Astrocyte (in vitro differentiated cells and primary cell): ENCODE measurements at regions not wholly inside any gene's neighbourhood (a gene's known extent, or its start where the extent isn't known, plus 50 kb on each side); places are given as distances from the start of the nearest gene placed in this dataset.

Source experiments
- DNase-seq: peaks from one replicate; pipeline ENCODE4 v3.0.0-alpha.2; 2010; ENCODE audit warnings: low read depth
- FAIRE-seq: peaks from 2 replicates; lab custom pipeline; 2011; peaks lifted over from hg19 to GRCh38; lab: Jason Lieb, UNC
- H2AFZ ChIP-seq: 2 replicates; pipeline ENCODE4 v1.6.0; 2012; ENCODE audit warnings: low read depth, low read length, inconsistent platforms
- H3K27ac ChIP-seq: 2 replicates; pipeline ENCODE4 v1.5.1; 2011; ENCODE audit warnings: low read depth, low read length, inconsistent platforms
- H3K27me3 ChIP-seq: 2 replicates; pipeline ENCODE4 v1.6.0; 2011; ENCODE audit warnings: low read length, inconsistent platforms; ENCODE audit not compliant: insufficient read depth
- H3K36me3 ChIP-seq: 2 replicates; pipeline ENCODE4 v1.5.1; 2011; ENCODE audit warnings: low read length, inconsistent platforms; ENCODE audit not compliant: insufficient read depth
- H3K4me1 ChIP-seq: 2 replicates; pipeline ENCODE4 v1.5.1; 2011; ENCODE audit warnings: low read length, inconsistent platforms; ENCODE audit not compliant: insufficient read depth
- H3K4me2 ChIP-seq: 2 replicates; pipeline ENCODE4 v1.6.0; 2012; ENCODE audit warnings: low read length, inconsistent platforms
- H3K4me3 ChIP-seq: 2 replicates; pipeline ENCODE4 v1.5.1; 2011; ENCODE audit warnings: low read depth, mild to moderate bottlenecking, low read length, inconsistent platforms; ENCODE audit not compliant: insufficient read depth
- H3K79me2 ChIP-seq: 2 replicates; pipeline ENCODE4 v1.6.0; 2012; ENCODE audit warnings: mild to moderate bottlenecking, low read length, inconsistent platforms; ENCODE audit not compliant: insufficient read depth
- H3K9ac ChIP-seq: 2 replicates; pipeline ENCODE4 v1.6.0; 2012; ENCODE audit warnings: mild to moderate bottlenecking, low read length, inconsistent platforms
- H3K9me3 ChIP-seq: 2 replicates; pipeline ENCODE4 v1.5.1; 2012; ENCODE audit warnings: low read depth, mild to moderate bottlenecking, low read length, inconsistent platforms; ENCODE audit not compliant: insufficient read depth
- H4K20me1 ChIP-seq: 2 replicates; pipeline ENCODE4 v1.6.0; 2012; ENCODE audit warnings: low read length, inconsistent platforms; ENCODE audit not compliant: insufficient read depth
- H3K27ac Mint-ChIP-seq: one replicate; pipeline ENCODE4 v1.8.0; 2021; ENCODE audit warnings: mild to moderate bottlenecking, mixed read lengths; ENCODE audit not compliant: unreplicated experiment
- H3K27me3 Mint-ChIP-seq: one replicate; pipeline ENCODE4 v1.8.0; 2021; ENCODE audit warnings: low read depth, mixed read lengths; ENCODE audit not compliant: unreplicated experiment
- H3K36me3 Mint-ChIP-seq: one replicate; pipeline ENCODE4 v1.8.0; 2021; ENCODE audit warnings: low read depth, mixed read lengths; ENCODE audit not compliant: unreplicated experiment
- H3K4me1 Mint-ChIP-seq: one replicate; pipeline ENCODE4 v1.8.0; 2021; ENCODE audit warnings: low read depth, mixed read lengths; ENCODE audit not compliant: unreplicated experiment
- H3K4me3 Mint-ChIP-seq: one replicate; pipeline ENCODE4 v1.8.0; 2021; ENCODE audit warnings: mild to moderate bottlenecking, moderate library complexity, mixed read lengths; ENCODE audit not compliant: unreplicated experiment
- H3K9me3 Mint-ChIP-seq: one replicate; pipeline ENCODE4 v1.8.0; 2021; ENCODE audit warnings: mild to moderate bottlenecking, mixed read lengths; ENCODE audit not compliant: unreplicated experiment
- CTCF ChIP-seq: IDR thresholded peaks from 2 replicates; pipeline ENCODE4 v1.5.1; 2011; ENCODE audit warnings: low read depth, mild to moderate bottlenecking, inconsistent platforms, low read length, moderate library complexity; ENCODE audit not compliant: insufficient read depth
- EZH2 ChIP-seq: IDR thresholded peaks from 2 replicates; pipeline ENCODE4 v1.6.1; 2012; ENCODE audit warnings: mild to moderate bottlenecking, low read length, inconsistent platforms; ENCODE audit not compliant: insufficient read depth

- no peaks in the 10 kb centered on the region for H3K36me3 ChIP-seq
- no peak overlapping the region for H2AFZ ChIP-seq
- H3K27ac Mint-ChIP-seq, result no peak overlapping the region
- H3K27me3 Mint-ChIP-seq, result no peaks in the 10 kb centered on the region
- DNase-seq (no peak), FAIRE-seq (no peak)
- H3K36me3 Mint-ChIP-seq, result no peaks in the 10 kb centered on the region
- no peak overlapping the region for H3K4me3 Mint-ChIP-seq
- H3K9ac ChIP-seq, result no peak overlapping the region
- TF ChIP-seq CTCF, result no peak
- TF ChIP-seq EZH2, result no peak
- H3K4me1 Mint-ChIP-seq, result peaks cover 19% of the 10 kb centered on the region
- H3K9me3 ChIP-seq, result no peaks in the 10 kb centered on the region
- no peak overlapping the region for H3K4me3 ChIP-seq
- no peaks in the 10 kb centered on the region for H3K9me3 Mint-ChIP-seq
- H4K20me1 ChIP-seq, result no peaks in the 10 kb centered on the region
- H3K4me2 ChIP-seq, result no peak overlapping the region
- peaks cover 8% of the 10 kb centered on the region for H3K4me1 ChIP-seq
- no peaks in the 10 kb centered on the region for H3K79me2 ChIP-seq
- no peak overlapping the region for H3K27ac ChIP-seq
- no peaks in the 10 kb centered on the region for H3K27me3 ChIP-seq
Observed at GRCh38 chrX:134732152-134732551, 64.9 kb downstream of the PABIR2 start.

GRCh38 chrX:134727363-134727762 is 69.1 kb upstream of the PLAC1 start:
- Histone ChIP-seq H3K4me3 (no peak overlapping the region), H3K4me1 (no peaks in the 10 kb centered on the region), H2AFZ (no peak overlapping the region), H3K27me3 (no peaks in the 10 kb centered on the region), H3K4me2 (no peak overlapping the region), H3K79me2 (no peaks in the 10 kb centered on the region), H4K20me1 (no peaks in the 10 kb centered on the region), H3K27ac (no peak overlapping the region), H3K9ac (no peak overlapping the region), H3K36me3 (no peaks in the 10 kb centered on the region), H3K9me3 (no peaks in the 10 kb centered on the region)
- H3K4me1 Mint-ChIP-seq, result no peaks in the 10 kb centered on the region
- H3K27ac Mint-ChIP-seq, result no peak overlapping the region
- no peak overlapping the region for H3K4me3 Mint-ChIP-seq
- no peaks in the 10 kb centered on the region for H3K36me3 Mint-ChIP-seq
- FAIRE-seq, result peak; percentile 97
- H3K27me3 Mint-ChIP-seq, result no peaks in the 10 kb centered on the region
- DNase-seq, result no peak
- no peaks in the 10 kb centered on the region for H3K9me3 Mint-ChIP-seq
- TF ChIP-seq EZH2, result no peak
- TF ChIP-seq CTCF, result no peak

GRCh38 chrX:134725103-134725690 is 66.9 kb upstream of the PLAC1 start:
- no peak overlapping the region for H2AFZ ChIP-seq
- H3K9me3 ChIP-seq, result no peaks in the 10 kb centered on the region
- no peaks in the 10 kb centered on the region for H3K27me3 ChIP-seq
- H3K36me3 ChIP-seq, result no peaks in the 10 kb centered on the region
- TF ChIP-seq EZH2, result no peak
- no peak for TF ChIP-seq CTCF
- no peaks in the 10 kb centered on the region for H3K79me2 ChIP-seq
- no peak overlapping the region for H3K4me3 Mint-ChIP-seq
- DNase-seq (no peak), FAIRE-seq (no peak)
- no peaks in the 10 kb centered on the region for H4K20me1 ChIP-seq
- H3K27me3 Mint-ChIP-seq, result no peaks in the 10 kb centered on the region
- no peak overlapping the region for H3K4me2 ChIP-seq
- no peak overlapping the region for H3K27ac ChIP-seq
- no peak overlapping the region for H3K4me3 ChIP-seq
- no peaks in the 10 kb centered on the region for H3K36me3 Mint-ChIP-seq
- no peaks in the 10 kb centered on the region for H3K9me3 Mint-ChIP-seq
- no peak overlapping the region for H3K9ac ChIP-seq
- H3K4me1 Mint-ChIP-seq, result no peaks in the 10 kb centered on the region
- no peaks in the 10 kb centered on the region for H3K4me1 ChIP-seq
- no peak overlapping the region for H3K27ac Mint-ChIP-seq
